SK-N-SH (cell line): ENCODE measurements at regions not wholly inside any gene's neighbourhood (a gene's known extent, or its start where the extent isn't known, plus 50 kb on each side); places are given as distances from the start of the nearest gene placed in this dataset.

Source experiments
- CTCF ChIP-seq: fragments of 200-600 bp; sonication (generic); IDR thresholded peaks from 2 replicates; pipeline ENCODE4 v1.6.1; 2017; ENCODE audit warnings: antibody characterized with exemption, mild to moderate bottlenecking, moderate library complexity
- ELF1 ChIP-seq: IDR thresholded peaks from 2 replicates; pipeline ENCODE4 v1.4.0; 2012
- EZH2phosphoT487 ChIP-seq: fragments of 200-600 bp; sonication (generic); IDR thresholded peaks from 2 replicates; pipeline ENCODE4 v1.6.1; 2017; ENCODE audit warnings: low read depth, mixed run types, mild to moderate bottlenecking, antibody characterized with exemption, moderate library complexity, borderline replicate concordance
- NFIC ChIP-seq: IDR thresholded peaks from 2 replicates; pipeline ENCODE4 v1.4.0; 2012; ENCODE audit warnings: borderline replicate concordance
- POLR2AphosphoS5 ChIP-seq: IDR thresholded peaks from 2 replicates; pipeline ENCODE4 v1.6.1; 2012; ENCODE audit warnings: low read depth, low read length
- RAD21 ChIP-seq: IDR thresholded peaks from 2 replicates; pipeline ENCODE4 v1.6.1; 2012; ENCODE audit warnings: mild to moderate bottlenecking, low read length
- RCOR1 ChIP-seq: fragments of 150-350 bp; IDR thresholded peaks from 2 replicates; pipeline ENCODE4 v1.6.1; 2017; ENCODE audit warnings: antibody characterized with exemption, low read length
- RFX5 ChIP-seq: IDR thresholded peaks from 2 replicates; pipeline ENCODE4 v1.6.1; 2012; ENCODE audit warnings: mild to moderate bottlenecking, improper control_type of control experiment, low read length
- YY1 ChIP-seq: IDR thresholded peaks from 2 replicates; pipeline ENCODE4 v1.4.0; 2012; ENCODE audit warnings: low read depth, mild to moderate bottlenecking
- ZBTB33 ChIP-seq: IDR thresholded peaks from 2 replicates; pipeline ENCODE4 v1.4.0; 2012; ENCODE audit warnings: low read depth, borderline replicate concordance
- TF ChIP-seq, protein P1 (sequence below): IDR thresholded peaks from 2 replicates; pipeline ENCODE4 v1.4.0; 2012; ENCODE audit warnings: low read depth

GRCh38 chr7:46658281-46658680 is 737.2 kb upstream of the IGFBP3 start:
- TF ChIP-seq POLR2AphosphoS5: no peak
- no peak for TF ChIP-seq CTCF
- no peak for TF ChIP-seq RCOR1
- TF ChIP-seq RFX5: no peak
- no peak for TF ChIP-seq ZBTB33
- TF ChIP-seq ELF1: no peak
- no peak for TF ChIP-seq YY1
- TF ChIP-seq EZH2phosphoT487: no peak
- TF ChIP-seq RAD21: no peak
- TF ChIP-seq NFIC: no peak
- TF ChIP-seq, protein P1, sequence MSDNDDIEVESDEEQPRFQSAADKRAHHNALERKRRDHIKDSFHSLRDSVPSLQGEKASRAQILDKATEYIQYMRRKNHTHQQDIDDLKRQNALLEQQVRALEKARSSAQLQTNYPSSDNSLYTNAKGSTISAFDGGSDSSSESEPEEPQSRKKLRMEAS: no peak
